PC-9 (cell line): ENCODE measurements at regions not wholly inside any gene's neighbourhood (a gene's known extent, or its start where the extent isn't known, plus 50 kb on each side); places are given as distances from the start of the nearest gene placed in this dataset.

Source experiments
- BruUV-seq: library from RNA; stranded (reverse); fragments of 400-500 nt; replicated peaks from 2 replicates; lab custom pipeline; 2021; lab: Mats Ljungman, UMichigan
- CTCF ChIA-PET: fragments of 300-600 bp; sonication (Branson Sonifier 250); formaldehyde crosslinking; loops from one replicate; lab custom pipeline; 2022; ENCODE audit warnings: antibody characterized with exemption; lab: Charles Lee
- POLR2A ChIA-PET: fragments of 300-600 bp; sonication (Branson Sonifier 250); formaldehyde crosslinking; loops from one replicate; lab custom pipeline; 2022; ENCODE audit warnings: antibody characterized with exemption; ENCODE audit not compliant: unreplicated experiment; lab: Charles Lee
- DNase-seq, 2 experiments: peaks; one replicate each; pipeline versions ENCODE4 v3.0.0 to v3.0.0-alpha.2; 2015 to 2022; ENCODE audit warnings: mixed read lengths in 1 of 2
- H2AFZ ChIP-seq: fragments of 200-600 bp; sonication (generic); 2 replicates; pipeline ENCODE4 v1.8.1; 2017; ENCODE audit warnings: antibody characterized with exemption
- H3F3A ChIP-seq: fragments of 200-600 bp; sonication (generic); 2 replicates; pipeline ENCODE4 v1.8.1; 2017; ENCODE audit warnings: antibody characterized with exemption, mild to moderate bottlenecking, low read depth; ENCODE audit not compliant: insufficient read depth
- H3K27ac ChIP-seq: fragments of 200-600 bp; sonication (generic); 2 replicates; pipeline ENCODE4 v1.6.1; 2016; ENCODE audit warnings: mixed run types
- H3K27me3 ChIP-seq: fragments of 200-600 bp; sonication (generic); 2 replicates; pipeline ENCODE4 v1.6.1; 2016; ENCODE audit warnings: low read depth, mixed run types; ENCODE audit not compliant: insufficient read depth
- H3K36me3 ChIP-seq: fragments of 200-600 bp; sonication (generic); 2 replicates; pipeline ENCODE4 v1.6.1; 2016; ENCODE audit warnings: low read depth, mixed run types
- H3K4me1 ChIP-seq: fragments of 200-600 bp; sonication (generic); replicated peaks from 2 replicates; pipeline ENCODE4 v1.6.1; 2016; ENCODE audit warnings: mixed run types; ENCODE audit not compliant: insufficient read depth
- H3K4me2 ChIP-seq: fragments of 200-600 bp; sonication (generic); 2 replicates; pipeline ENCODE4 v1.6.1; 2017; ENCODE audit warnings: mixed run types
- H3K4me3 ChIP-seq: fragments of 200-600 bp; sonication (generic); 2 replicates; pipeline ENCODE4 v1.6.1; 2016; ENCODE audit warnings: mixed run types
- H3K79me2 ChIP-seq: fragments of 200-600 bp; sonication (generic); 2 replicates; pipeline ENCODE4 v1.6.1; 2017; ENCODE audit warnings: low read depth, mixed run types
- H3K9me2 ChIP-seq: fragments of 200-600 bp; sonication (generic); 2 replicates; pipeline ENCODE4 v1.8.1; 2017; ENCODE audit warnings: mild to moderate bottlenecking; ENCODE audit not compliant: insufficient read depth
- H3K9me3 ChIP-seq: fragments of 200-600 bp; sonication (generic); 2 replicates; pipeline ENCODE4 v1.8.1; 2016; ENCODE audit warnings: low read depth; ENCODE audit not compliant: insufficient read depth
- H4K20me1 ChIP-seq: fragments of 200-600 bp; sonication (generic); 2 replicates; pipeline ENCODE4 v1.8.1; 2017; ENCODE audit not compliant: insufficient read depth
- EZH2 ChIP-seq: fragments of 200-600 bp; sonication (generic); IDR thresholded peaks from 2 replicates; pipeline ENCODE4 v1.8.0; 2017; ENCODE audit warnings: antibody characterized with exemption, low read depth
- intact Hi-C: fragments of 100-400 bp; cut with micrococcal nuclease; formaldehyde crosslinking; loops from one replicate; pipeline ENCODE4 v1.10.0; 2022; ENCODE audit not compliant: unreplicated experiment
- TF ChIP-seq, protein P1 (sequence below): fragments of 200-600 bp; sonication (generic); conservative IDR thresholded peaks from 2 replicates; pipeline ENCODE4 v1.6.1; 2017; ENCODE audit warnings: mixed run types, antibody characterized with exemption, mild to moderate bottlenecking, moderate library complexity

DNA sequence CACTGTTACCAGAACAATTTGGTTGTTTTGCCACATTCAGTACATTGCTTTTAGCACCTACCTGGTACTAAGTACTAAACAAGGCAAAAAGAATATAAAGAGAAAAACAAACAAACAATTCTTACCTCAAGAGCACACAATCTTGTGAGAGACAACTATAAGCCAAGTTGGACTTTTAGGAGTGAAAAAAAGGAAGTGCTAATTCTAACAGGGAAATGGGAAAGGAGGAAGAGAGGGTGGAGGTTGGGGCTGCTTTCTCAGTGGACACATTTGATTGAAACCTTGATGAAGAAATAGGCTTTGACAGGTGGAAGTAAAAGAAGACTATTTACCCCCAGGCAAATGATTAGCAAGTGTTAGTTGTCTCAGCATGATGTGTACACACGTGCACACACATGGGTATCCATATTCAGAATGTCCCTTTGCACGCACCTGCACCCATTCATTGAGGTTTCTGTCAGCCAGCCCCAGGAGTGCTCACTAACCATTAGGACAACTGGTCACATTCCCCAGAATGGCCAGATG lies 302.6 kb downstream of the ACTL7B start:
- H3K4me2 ChIP-seq: peak overlapping the region; percentile 62
- H3K4me1 ChIP-seq: peaks cover 58% of the 10 kb centered on the region
- H4K20me1 ChIP-seq: no peaks in the 10 kb centered on the region
- H3K9me2 ChIP-seq: no peaks in the 10 kb centered on the region
- peak overlapping the region; percentile 99 for H3K27ac ChIP-seq
- intact Hi-C loops: loop anchor here (5.0 kb wide), 3 partner anchors 501 to 1066 kb away; partner anchors contain the start of gene KLF4
- H3K79me2 ChIP-seq: no peaks in the 10 kb centered on the region
- peak in 1 of 2 experiments; percentile 40 for DNase-seq
- ChIA-PET CTCF (no interaction called here), POLR2A (no interaction called here)
- H3F3A ChIP-seq: peaks cover 42% of the 10 kb centered on the region
- no peaks in the 10 kb centered on the region for H3K36me3 ChIP-seq
- H3K4me3 ChIP-seq: no peak overlapping the region
- H3K9me3 ChIP-seq: no peaks in the 10 kb centered on the region
- no peak overlapping the region for H2AFZ ChIP-seq
- TF ChIP-seq EZH2: no peak
- TF ChIP-seq, protein P1, sequence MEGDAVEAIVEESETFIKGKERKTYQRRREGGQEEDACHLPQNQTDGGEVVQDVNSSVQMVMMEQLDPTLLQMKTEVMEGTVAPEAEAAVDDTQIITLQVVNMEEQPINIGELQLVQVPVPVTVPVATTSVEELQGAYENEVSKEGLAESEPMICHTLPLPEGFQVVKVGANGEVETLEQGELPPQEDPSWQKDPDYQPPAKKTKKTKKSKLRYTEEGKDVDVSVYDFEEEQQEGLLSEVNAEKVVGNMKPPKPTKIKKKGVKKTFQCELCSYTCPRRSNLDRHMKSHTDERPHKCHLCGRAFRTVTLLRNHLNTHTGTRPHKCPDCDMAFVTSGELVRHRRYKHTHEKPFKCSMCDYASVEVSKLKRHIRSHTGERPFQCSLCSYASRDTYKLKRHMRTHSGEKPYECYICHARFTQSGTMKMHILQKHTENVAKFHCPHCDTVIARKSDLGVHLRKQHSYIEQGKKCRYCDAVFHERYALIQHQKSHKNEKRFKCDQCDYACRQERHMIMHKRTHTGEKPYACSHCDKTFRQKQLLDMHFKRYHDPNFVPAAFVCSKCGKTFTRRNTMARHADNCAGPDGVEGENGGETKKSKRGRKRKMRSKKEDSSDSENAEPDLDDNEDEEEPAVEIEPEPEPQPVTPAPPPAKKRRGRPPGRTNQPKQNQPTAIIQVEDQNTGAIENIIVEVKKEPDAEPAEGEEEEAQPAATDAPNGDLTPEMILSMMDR: no peak
- H3K27me3 ChIP-seq: no peaks in the 10 kb centered on the region
- BruUV-seq: no TSS peak

DNA sequence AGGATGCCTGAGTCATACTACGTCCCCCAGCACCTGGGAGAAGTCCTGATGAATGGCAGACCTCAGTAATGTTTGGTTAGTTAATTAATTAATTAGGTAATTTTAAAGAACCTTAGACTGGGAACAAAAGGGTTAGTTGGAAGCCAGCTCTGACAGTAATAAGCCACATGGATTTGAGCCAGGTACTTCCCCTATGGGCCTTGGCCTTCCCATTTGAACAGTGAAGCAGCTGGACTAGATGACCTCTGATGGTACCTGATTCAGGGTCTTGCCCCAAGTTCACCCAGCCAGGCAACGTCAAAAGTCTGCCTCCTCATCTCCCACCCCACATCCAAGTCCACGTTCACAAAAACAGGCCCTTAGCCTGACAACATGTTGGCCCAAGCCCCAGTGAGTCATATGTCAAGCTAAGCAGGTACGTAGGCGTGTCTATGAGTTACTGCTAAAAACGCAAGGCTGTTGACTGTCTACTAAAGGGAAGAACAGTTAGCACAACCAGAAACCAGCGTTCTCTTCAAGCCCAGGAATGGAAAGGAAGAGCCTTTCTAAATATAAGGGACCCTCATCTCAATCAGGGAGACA lies 303.2 kb downstream of the ACTL7B start:
- POLR2A ChIA-PET: interaction anchor here (0.6 to 0.7 kb wide), 2 partner anchors 1066 to 1156 kb away, joined by 3 to 9 read pairs; no protein-coding TSS in a partner anchor
- BruUV-seq: no TSS peak

More for the DNA sequence above, 303.2 kb downstream of the ACTL7B start:
- Histone ChIP-seq H3K9me3 (no peaks in the 10 kb centered on the region), H3K4me1 (peaks cover 59% of the 10 kb centered on the region), H3K27me3 (no peaks in the 10 kb centered on the region), H2AFZ (0 out of 2 replicates have a peak overlapping the region, but pooled peaks have one; percentile 18), H4K20me1 (no peaks in the 10 kb centered on the region), H3K79me2 (no peaks in the 10 kb centered on the region), H3K27ac (peak overlapping the region; percentile 99), H3K9me2 (no peaks in the 10 kb centered on the region), H3K4me3 (no peak overlapping the region), H3K4me2 (peak overlapping the region; percentile 62), H3K36me3 (no peaks in the 10 kb centered on the region), H3F3A (peaks cover 42% of the 10 kb centered on the region)
- peak; percentile 73 to 89 for DNase-seq
- intact Hi-C loops: loop anchor here (5.0 kb wide), 3 partner anchors 500 to 1065 kb away; partner anchors contain the start of gene KLF4
- CTCF ChIA-PET: interaction anchor here (0.7 kb wide), 1 partner anchor 108 kb away, joined by 3 read pairs; no protein-coding TSS in a partner anchor
- TF ChIP-seq, protein P1: no peak
- no peak for TF ChIP-seq EZH2
